ENCODE measurements at regions not wholly inside any gene's neighbourhood (a gene's known extent, or its start where the extent isn't known, plus 50 kb on each side); places are given as distances from the start of the nearest gene placed in this dataset.

DNA sequence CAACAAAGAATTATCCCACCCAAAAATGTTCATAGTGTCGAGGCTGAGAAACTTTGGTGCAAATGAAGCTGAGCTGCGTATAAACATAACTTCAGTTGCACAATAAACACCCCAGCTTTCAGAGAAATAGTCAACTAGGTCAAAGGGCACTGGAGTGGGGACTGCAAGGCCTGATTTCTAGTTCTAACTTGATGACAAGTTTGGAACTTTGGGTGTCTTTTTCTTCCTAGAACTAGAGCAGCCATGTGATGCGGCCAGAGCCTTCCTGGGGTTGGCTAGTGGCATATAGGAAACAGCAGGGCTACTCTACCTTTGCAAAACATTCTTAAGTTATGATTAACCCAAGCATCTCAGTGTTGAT, 298.4 kb upstream of the AMIGO2 start:
- no peak overlapping the region for H2AFZ ChIP-seq (ENCODE audit: low read length)
- no peak for FAIRE-seq
- no peaks in the 10 kb centered on the region for H4K20me1 ChIP-seq (ENCODE audit: insufficient read depth, low read length)
- no peak overlapping the region for H3K4me3 ChIP-seq (replicated peaks in 1 of 3; ENCODE audit: insufficient read depth in 1 of 3, low read depth in 2 of 3, low read length in 3 of 3)
- DNase-seq (ENCODE audit: low spot score): no peak
- no peaks in the 10 kb centered on the region for H3K36me3 ChIP-seq (replicated peaks in 1 of 2; ENCODE audit: control insufficient read depth in 1 of 2, insufficient read depth in 2 of 2, low read length in 2 of 2)
- CTCF ChIA-PET (ENCODE audit: low intra/inter-chr PET ratio, low total read pairs): no interaction called here
- H3K4me1 ChIP-seq (ENCODE audit: insufficient read depth, low read length): no peaks in the 10 kb centered on the region
- POLR2A ChIA-PET: no interaction called here
- ATAC-seq: no peak
- no peak overlapping the region for H3K4me2 ChIP-seq (ENCODE audit: low read depth, low read length)
- no peak overlapping the region for H3K9ac ChIP-seq (ENCODE audit: insufficient read depth, low read depth, low read length)
- no peaks in the 10 kb centered on the region for H3K9me3 ChIP-seq (ENCODE audit: low read length)
- intact Hi-C loops (cut with micrococcal nuclease; ENCODE audit: unreplicated experiment) (no loop called here), in situ Hi-C loops (cut with HindIII; ENCODE audit: extremely low pct_ligation_motif_present, low pct_unique_long_range_greater_than_20kb) (no loop called here)
- BruUV-seq (replicated peaks): no TSS peak
- 3% methylated on average over 3 of the region's 3 CpGs for WGBS (ENCODE audit: low lambda C conversion rate)
- H3K79me2 ChIP-seq (ENCODE audit: insufficient read depth, low read length): no peaks in the 10 kb centered on the region
- no peak overlapping the region for H3K27ac ChIP-seq (ENCODE audit: extremely low read length, insufficient read depth, low read length)
- H3K27me3 ChIP-seq (ENCODE audit: control insufficient read depth in 1 of 2, insufficient read depth in 2 of 2, low read length in 2 of 2): no peaks in the 10 kb centered on the region; a peak in 1 of 5 replicates
- TF ChIP-seq ZNF878 (CRISPR knock-in tag; IDR thresholded peaks at IDR 0.05) (no peak), HIVEP1 (CRISPR knock-in tag; IDR thresholded peaks at IDR 0.05) (no peak), SSRP1 (CRISPR knock-in tag; IDR thresholded peaks at IDR 0.05) (no peak), ZNF652 (CRISPR knock-in tag; IDR thresholded peaks at IDR 0.05; ENCODE audit: borderline replicate concordance, low read depth) (no peak), MIER3 (CRISPR knock-in tag; IDR thresholded peaks at IDR 0.05; ENCODE audit: borderline replicate concordance) (no peak), ZSCAN25 (CRISPR knock-in tag; IDR thresholded peaks at IDR 0.05) (no peak), KDM5A (IDR thresholded peaks at IDR 0.05; ENCODE audit: borderline replicate concordance, low read length) (no peak), AGO2 (optimal IDR thresholded peaks at IDR 0.05; ENCODE audit: low read depth, low read length) (no peak), RCOR2 (CRISPR knock-in tag; IDR thresholded peaks at IDR 0.05) (no peak), ZNF589 (CRISPR knock-in tag; conservative IDR thresholded peaks at IDR 0.05) (no peak), HNF4G (IDR thresholded peaks at IDR 0.05; ENCODE audit: borderline replicate concordance, low read depth, low read length) (no peak), HNF4G (CRISPR knock-in tag; IDR thresholded peaks at IDR 0.05; ENCODE audit: borderline replicate concordance, low read depth) (no peak)
- TF ChIP-seq, protein P1, sequence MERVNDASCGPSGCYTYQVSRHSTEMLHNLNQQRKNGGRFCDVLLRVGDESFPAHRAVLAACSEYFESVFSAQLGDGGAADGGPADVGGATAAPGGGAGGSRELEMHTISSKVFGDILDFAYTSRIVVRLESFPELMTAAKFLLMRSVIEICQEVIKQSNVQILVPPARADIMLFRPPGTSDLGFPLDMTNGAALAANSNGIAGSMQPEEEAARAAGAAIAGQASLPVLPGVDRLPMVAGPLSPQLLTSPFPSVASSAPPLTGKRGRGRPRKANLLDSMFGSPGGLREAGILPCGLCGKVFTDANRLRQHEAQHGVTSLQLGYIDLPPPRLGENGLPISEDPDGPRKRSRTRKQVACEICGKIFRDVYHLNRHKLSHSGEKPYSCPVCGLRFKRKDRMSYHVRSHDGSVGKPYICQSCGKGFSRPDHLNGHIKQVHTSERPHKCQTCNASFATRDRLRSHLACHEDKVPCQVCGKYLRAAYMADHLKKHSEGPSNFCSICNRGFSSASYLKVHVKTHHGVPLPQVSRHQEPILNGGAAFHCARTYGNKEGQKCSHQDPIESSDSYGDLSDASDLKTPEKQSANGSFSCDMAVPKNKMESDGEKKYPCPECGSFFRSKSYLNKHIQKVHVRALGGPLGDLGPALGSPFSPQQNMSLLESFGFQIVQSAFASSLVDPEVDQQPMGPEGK (CRISPR knock-in tag; IDR thresholded peaks at IDR 0.05): no peak
- TF ChIP-seq, protein P2, sequence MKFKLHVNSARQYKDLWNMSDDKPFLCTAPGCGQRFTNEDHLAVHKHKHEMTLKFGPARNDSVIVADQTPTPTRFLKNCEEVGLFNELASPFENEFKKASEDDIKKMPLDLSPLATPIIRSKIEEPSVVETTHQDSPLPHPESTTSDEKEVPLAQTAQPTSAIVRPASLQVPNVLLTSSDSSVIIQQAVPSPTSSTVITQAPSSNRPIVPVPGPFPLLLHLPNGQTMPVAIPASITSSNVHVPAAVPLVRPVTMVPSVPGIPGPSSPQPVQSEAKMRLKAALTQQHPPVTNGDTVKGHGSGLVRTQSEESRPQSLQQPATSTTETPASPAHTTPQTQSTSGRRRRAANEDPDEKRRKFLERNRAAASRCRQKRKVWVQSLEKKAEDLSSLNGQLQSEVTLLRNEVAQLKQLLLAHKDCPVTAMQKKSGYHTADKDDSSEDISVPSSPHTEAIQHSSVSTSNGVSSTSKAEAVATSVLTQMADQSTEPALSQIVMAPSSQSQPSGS (CRISPR knock-in tag; IDR thresholded peaks at IDR 0.05): no peak

All from HepG2 (cell line).